Forelimb muscle (tissue), 1 donor: ENCODE measurements at regions not wholly inside any gene's neighbourhood (a gene's known extent, or its start where the extent isn't known, plus 50 kb on each side); places are given as distances from the start of the nearest gene placed in this dataset.

Source experiments
- DNase-seq: peaks from one replicate; pipeline ENCODE4 v3.0.0-alpha.2; 2013; ENCODE audit warnings: low read depth

DNA sequence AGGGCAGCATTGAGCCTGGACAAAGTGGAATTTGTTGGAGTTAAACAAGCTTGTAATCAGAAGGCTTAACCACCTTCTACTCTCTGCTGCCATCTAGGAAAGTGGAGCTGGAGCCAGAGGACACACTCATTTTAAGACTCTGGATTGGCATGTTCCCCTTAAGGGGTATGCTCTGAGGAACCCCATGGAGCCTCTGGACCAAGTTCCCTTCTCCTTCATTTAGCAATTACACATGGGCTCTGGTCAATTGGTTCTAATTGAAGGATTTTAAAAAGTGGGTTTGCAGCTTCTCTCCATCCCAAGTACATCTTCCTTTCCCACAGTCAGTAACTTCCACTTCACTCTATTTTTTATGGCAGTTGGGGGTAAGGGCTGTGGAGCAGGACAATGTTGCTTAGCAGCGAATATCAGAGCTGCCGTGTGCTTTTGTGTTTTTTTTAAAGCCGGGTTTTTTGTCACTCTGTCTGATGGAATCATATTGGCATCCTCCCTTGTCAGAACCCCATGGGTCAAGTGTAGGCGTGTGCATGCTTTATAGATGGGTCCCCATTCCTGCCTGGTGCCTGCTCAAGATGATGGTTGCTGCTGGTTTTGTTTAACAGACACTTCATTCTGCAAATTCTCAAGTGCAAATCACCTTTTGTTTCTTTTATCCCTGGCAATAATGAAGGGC is 330.7 kb upstream of the ADAMTSL1 start:
- DNase-seq: no peak

DNA sequence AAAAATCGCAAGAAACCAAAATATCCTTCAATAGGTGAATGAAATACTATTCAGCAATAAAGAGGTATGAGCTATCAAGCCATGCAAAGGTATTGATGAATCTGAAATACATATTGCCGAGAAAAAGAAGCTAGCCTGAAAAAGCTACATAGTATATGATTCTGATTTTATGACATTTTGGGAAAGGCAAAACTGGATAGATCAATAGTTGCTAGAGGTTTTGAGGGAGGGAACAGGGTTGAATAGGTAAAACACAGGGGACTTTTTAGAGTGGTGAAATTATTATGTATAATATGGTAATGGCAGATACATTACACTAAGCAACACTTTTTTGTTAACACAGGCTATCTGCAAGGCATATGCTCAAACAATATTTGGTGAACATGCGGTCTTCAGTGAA is 327.6 kb upstream of the ADAMTSL1 start:
- DNase-seq: no peak

GRCh38 chr9:18149471-18150011 is 324.4 kb upstream of the ADAMTSL1 start:
- no peak for DNase-seq

GRCh38 chr9:18154661-18155060 is 319.3 kb upstream of the ADAMTSL1 start:
- no peak for DNase-seq

DNA sequence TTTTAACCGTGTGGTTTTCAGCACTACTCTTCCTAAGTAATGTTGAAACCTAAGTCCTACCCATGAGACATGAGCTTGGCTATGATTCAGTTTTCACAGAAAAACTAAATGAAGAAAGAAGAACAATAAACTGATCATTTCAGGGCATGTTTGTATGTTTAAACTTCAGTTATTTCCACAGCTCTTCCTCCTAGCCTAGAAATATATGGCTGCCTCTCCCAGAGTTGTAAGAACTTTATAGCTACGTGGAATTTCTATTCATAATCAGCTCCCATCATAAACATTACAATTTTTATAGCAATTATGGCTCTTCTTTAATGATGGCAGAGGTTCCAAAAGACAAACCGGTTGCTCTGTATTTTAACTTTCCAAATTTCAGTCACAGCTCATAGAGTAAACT is 314.7 kb upstream of the ADAMTSL1 start:
- DNase-seq: peak; percentile 9

- no peak for DNase-seq
These were observed 310.8 kb upstream of the ADAMTSL1 start for GRCh38 chr9:18163146-18163545.

GRCh38 chr9:18167733-18168132 is 306.2 kb upstream of the ADAMTSL1 start:
- no peak for DNase-seq

- no peak for DNase-seq
These were observed 300.0 kb upstream of the ADAMTSL1 start for GRCh38 chr9:18173923-18174322.

- DNase-seq: no peak
These were observed 291.3 kb upstream of the ADAMTSL1 start for GRCh38 chr9:18182636-18183035.

GRCh38 chr9:18183974-18184373 is 290.0 kb upstream of the ADAMTSL1 start:
- no peak for DNase-seq

GRCh38 chr9:18184401-18184800 is 289.6 kb upstream of the ADAMTSL1 start:
- DNase-seq: no peak

DNA sequence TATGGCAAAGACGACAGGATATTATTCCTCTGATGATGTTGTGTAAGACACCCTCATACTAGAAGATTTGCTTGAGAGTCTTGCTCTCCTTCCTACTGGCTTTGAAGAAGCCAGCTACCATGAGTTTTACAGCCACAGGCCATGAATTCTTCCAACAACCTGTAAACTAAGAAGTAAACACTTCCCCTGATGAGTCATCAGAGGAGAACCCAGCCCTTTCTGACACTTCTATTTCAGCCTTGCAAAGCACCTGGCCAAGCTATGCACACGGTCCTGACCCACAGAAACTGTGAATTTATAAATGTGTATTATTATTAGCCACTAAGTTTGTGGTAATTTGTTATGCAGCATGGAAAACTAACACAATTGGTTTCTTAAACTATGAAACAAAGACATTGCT is 288.8 kb upstream of the ADAMTSL1 start:
- no peak for DNase-seq

GRCh38 chr9:18188971-18189370 is 285.0 kb upstream of the ADAMTSL1 start:
- DNase-seq: no peak

DNA sequence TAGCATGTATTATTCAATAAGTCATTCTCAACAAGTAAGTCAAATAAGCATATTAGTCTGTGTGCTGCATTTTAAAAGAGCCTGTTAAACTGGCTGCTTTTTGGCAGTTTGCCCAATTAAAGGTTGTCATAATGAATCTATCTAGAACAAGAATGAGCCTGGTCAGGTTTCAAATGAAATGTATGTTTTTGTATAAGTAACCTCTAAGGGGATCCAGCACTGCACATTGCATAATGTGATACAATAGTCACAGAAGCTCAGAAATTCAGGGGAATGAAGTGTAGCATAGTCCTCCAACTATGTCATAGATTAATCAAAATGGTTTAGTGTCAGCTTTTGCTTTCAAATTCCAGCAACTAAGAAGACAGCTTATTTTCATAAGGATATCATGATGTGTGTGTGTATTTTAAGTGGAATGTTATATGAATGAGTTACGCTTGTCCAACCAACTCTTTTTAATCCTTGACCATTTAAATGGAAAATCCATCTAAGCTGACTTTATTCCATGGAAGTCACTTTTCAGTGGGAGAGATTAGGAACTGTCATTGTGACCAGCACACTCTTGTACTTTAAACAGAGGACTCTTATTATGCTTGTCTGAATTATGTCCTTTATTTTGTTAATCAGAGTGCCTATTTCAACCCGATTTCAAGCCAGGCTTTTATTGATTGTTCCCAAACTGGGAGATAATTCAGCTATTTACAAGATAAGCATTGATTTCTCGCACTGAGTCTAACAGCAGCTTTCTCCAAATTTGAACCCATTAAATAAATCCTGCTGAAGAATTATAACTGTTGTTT is 283.9 kb upstream of the ADAMTSL1 start:
- no peak for DNase-seq

- DNase-seq: no peak
These were observed 283.1 kb upstream of the ADAMTSL1 start for GRCh38 chr9:18190671-18191374.

- no peak for DNase-seq
These were observed 279.6 kb upstream of the ADAMTSL1 start for GRCh38 chr9:18194316-18194715.

DNA sequence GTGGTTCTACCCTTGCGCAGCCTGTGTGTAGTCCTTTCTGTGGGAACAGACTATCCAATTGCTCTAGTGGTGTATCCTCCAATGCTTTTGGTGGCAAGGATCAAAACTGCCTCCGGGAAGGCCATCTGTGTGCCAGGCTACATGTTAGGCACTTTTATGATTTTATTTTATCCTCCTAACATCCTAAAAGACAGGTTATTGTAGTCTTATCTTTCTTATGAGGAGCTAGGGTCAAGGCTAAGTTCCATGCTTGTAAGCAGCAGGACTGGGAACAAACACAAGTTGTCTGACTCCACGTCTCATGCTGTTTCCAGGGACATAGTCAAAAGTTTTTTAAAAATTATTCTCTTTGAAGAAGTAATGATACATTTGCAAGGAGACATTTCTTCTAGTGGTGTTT is 278.7 kb upstream of the ADAMTSL1 start:
- no peak for DNase-seq

GRCh38 chr9:18202924-18203323 is 271.0 kb upstream of the ADAMTSL1 start:
- DNase-seq: no peak

- DNase-seq: no peak
These were observed 266.2 kb upstream of the ADAMTSL1 start for GRCh38 chr9:18207735-18208134.

- DNase-seq: peak; percentile 17
These were observed 265.5 kb upstream of the ADAMTSL1 start for GRCh38 chr9:18208166-18209059.

DNA sequence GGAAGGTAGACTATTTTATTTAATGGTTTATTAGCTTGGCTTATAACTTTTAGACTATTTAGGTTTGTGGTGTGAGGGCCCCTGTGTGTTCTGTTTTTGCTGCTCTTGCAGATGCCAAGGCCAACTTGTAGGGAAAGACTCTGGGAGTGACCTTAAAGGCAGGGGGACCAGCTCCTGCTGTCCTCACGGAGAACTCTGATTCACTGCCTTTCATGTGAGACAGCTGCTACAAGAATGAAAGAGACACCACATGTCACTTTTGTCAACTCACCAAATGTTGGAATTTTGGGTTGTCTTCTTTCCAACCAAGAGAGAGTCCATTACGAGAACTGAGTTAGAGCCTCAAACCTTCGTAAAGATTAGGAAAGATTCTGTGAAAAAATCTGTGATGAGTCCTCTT is 258.3 kb upstream of the ADAMTSL1 start:
- DNase-seq: no peak
